HG03045 (cell line): ENCODE measurements at regions not wholly inside any gene's neighbourhood (a gene's known extent, or its start where the extent isn't known, plus 50 kb on each side); places are given as distances from the start of the nearest gene placed in this dataset.

ENCODE experiments used
- ATAC-seq: cut with Tn5 transposase; IDR thresholded peaks from one replicate; pipeline ENCODE4 v1.9.1; 2021; ENCODE audit warnings: mild to moderate bottlenecking, moderate library complexity; ENCODE audit not compliant: unreplicated experiment

GRCh38 chr13:91178099-91178498 is 169.4 kb upstream of the MIR17HG start:
- no peak for ATAC-seq

GRCh38 chr13:91181892-91182291 is 165.6 kb upstream of the MIR17HG start:
- ATAC-seq: no peak

- ATAC-seq: no peak
Measured at GRCh38 chr13:91184244-91184926, 163.1 kb upstream of the MIR17HG start.

DNA sequence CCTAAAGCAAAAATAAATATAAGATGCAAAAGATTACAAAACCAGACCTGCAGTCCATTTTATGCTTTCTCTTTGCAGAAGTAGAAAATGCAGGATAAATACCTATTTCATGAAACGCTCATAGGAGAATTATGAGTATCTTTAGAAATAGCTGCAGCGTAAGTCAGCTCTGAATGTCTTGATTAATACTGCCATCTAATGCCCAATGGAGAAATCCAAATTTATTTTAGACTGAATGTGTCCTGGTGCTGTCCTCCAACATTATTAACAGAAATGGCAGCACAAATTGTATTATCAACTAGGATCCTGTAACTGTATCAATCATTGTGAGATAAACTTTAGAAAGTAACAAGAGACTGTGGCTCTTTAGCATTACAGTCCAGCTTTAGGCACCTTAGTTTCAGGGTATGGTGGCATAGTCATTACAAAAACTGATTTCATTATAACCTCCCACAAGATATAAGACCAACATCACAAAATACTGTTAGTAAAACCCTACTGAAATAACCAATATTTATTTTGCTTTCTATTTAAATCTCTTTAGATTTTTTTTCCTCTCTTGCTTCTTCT is 162.1 kb upstream of the MIR17HG start:
- ATAC-seq: no peak

DNA sequence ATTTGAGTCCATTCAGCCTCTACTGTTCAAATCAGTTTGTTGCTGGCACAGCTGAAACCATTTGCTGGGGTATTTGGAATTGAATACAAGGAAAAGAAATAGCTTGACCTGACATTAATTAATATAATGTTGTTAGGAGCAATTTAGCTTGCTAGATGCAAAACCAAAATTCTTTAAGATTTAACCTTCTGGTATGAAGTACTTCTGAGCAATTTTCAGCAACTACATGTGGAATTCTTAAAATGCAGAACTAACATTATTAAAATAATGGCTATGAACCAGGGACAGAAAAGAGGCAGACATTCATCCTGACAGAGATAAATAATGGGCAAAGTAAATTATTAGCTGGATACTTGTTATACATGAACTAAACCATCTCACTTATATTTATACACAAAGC is 160.0 kb upstream of the MIR17HG start:
- no peak for ATAC-seq

DNA sequence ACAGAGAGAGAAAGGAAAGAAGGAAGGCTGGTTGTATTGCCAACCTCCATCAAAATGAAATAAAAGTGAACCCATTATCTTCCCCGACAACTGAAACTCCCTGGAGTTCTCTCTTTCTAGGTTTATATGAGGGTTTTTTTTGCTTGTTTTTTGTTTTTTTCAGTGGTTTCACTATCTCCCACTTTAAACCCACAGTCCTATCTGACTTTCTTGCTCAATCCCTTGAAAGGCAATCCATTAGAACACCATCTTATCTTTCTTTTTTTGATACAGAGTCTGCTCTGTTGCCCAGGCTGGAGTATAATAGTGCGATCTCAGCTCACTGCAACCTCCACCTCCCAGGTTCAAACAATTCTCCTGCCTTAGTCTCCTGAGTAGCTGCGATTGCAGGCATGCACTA is 158.0 kb upstream of the MIR17HG start:
- ATAC-seq: no peak

GRCh38 chr13:91193358-91193757 is 154.1 kb upstream of the MIR17HG start:
- no peak for ATAC-seq

- ATAC-seq: no peak
Measured at GRCh38 chr13:91195789-91196188, 151.7 kb upstream of the MIR17HG start.

- ATAC-seq: no peak
Measured at GRCh38 chr13:91196958-91197357, 150.5 kb upstream of the MIR17HG start.

GRCh38 chr13:91199866-91200265 is 147.6 kb upstream of the MIR17HG start:
- no peak for ATAC-seq

DNA sequence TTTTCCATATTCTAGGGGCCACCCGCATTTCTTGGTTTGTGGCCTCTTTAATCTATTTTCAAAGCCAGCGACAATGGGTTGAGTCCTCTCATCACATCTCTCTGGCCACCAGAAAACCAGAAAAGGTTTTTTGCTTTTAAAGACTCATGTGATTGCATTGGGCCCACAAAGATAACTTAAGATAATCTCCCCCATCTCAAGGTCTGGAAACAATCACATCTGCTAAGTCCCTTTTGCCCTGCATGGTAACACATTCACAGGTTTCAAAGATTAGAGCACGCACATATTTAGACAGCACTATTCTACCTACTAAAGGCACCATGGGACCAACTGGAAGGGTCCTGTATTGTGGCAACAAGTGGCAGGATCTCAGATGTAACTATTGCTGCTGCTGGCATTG is 147.0 kb upstream of the MIR17HG start:
- no peak for ATAC-seq

DNA sequence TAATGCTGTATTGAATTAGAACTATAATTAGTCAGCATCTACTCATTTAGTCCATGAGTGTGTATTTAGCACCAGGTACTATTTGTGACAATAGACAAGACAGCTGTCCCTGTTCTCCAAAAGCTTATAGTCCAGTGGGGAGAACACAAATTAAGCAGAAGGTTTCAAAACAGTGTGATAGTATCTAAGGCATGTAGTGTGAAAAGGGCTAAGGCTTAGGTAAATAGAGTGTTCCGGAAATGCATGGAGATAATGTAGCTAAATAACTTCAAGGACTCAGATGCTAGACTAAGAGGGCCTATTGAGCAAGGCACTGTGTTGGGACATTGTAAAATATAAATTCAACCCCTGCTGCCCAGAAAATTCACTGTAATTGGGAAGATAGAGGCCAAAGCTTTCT is 144.1 kb upstream of the MIR17HG start:
- ATAC-seq: no peak

DNA sequence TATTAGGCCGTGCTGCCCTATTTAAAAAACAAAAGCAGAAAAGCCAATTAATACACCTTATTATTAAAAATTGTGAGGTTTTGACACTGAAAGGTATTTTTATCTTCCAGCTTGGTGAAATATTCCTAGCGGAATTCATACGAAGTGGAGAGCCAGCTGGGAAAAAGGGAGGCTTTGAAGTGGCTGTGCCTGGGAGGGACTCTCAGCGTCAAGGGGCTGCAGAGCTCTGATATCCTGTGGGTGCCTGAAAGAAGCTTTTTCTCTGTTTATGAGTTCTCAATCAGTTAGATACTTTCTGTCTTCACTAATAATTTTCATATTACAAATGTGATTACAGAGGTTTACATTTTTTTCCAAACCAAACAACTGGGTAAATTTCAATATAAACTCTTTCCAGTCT is 140.2 kb upstream of the MIR17HG start:
- no peak for ATAC-seq

DNA sequence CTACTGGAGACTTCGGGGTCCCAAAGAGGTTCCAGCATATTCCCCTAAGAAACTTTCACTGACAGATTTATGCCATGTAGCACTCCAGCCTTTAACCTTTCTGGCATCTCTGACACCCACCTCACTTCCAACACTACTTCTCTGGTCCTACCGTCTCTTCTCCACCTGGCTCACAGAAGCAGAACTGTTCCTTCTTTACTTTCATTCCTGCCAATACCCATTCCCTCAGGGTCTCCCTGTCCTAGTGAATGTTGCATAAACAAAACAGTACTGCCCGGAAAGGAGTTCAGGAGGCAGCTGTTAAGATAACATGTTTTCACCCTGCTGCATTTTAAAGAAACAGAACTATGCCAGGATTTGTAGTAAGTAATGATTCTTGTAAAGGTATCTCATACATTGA is 136.0 kb upstream of the MIR17HG start:
- ATAC-seq: no peak

- no peak for ATAC-seq
Measured at GRCh38 chr13:91212231-91212630, 135.3 kb upstream of the MIR17HG start.

DNA sequence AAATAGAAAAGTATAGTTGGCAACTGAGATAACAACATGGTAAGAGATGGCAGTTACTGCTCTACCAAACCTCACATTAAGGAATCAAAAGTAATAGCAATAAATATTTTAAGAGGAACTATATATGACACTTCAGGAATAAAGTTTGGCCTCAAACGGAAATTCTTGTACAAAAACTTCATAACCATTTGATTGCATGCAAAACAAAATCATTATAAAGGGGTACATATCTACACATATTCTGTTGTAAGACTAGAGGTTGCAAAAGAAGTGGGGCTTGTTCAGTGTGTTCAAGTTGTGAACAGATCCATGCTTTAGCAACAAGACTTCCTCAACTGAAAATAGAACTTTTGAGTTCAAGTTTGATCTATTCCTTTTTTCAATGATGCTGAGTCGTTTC is 133.5 kb upstream of the MIR17HG start:
- no peak for ATAC-seq

GRCh38 chr13:91216928-91217700 is 130.4 kb upstream of the MIR17HG start:
- ATAC-seq: no peak

DNA sequence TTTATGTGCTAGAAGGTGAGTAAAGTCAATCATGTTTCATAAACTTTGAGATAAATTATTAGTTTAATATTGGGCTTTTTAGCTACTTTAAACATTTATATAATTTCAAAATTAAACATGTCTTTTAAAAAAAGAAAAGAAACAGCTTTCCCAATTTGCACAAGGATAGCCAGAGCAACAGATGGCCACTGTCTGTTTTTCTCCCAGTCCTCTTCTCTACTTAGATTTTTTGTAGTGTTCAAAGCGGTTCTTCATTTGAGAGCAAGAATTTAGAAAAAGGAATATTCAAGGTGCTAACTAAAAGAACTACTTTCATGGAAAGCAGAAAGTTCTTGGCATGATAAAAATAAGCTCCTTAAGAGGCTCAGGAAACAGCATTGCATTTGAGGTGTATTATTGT is 128.3 kb upstream of the MIR17HG start:
- ATAC-seq: no peak

GRCh38 chr13:91220872-91221271 is 126.6 kb upstream of the MIR17HG start:
- ATAC-seq: no peak

GRCh38 chr13:91228108-91228507 is 119.4 kb upstream of the MIR17HG start:
- no peak for ATAC-seq

GRCh38 chr13:91228940-91229339 is 118.5 kb upstream of the MIR17HG start:
- no peak for ATAC-seq

- no peak for ATAC-seq
Measured at GRCh38 chr13:91232716-91233115, 114.8 kb upstream of the MIR17HG start.
